ENCODE measurements at regions not wholly inside any gene's neighbourhood (a gene's known extent, or its start where the extent isn't known, plus 50 kb on each side); places are given as distances from the start of the nearest gene placed in this dataset.

DNA sequence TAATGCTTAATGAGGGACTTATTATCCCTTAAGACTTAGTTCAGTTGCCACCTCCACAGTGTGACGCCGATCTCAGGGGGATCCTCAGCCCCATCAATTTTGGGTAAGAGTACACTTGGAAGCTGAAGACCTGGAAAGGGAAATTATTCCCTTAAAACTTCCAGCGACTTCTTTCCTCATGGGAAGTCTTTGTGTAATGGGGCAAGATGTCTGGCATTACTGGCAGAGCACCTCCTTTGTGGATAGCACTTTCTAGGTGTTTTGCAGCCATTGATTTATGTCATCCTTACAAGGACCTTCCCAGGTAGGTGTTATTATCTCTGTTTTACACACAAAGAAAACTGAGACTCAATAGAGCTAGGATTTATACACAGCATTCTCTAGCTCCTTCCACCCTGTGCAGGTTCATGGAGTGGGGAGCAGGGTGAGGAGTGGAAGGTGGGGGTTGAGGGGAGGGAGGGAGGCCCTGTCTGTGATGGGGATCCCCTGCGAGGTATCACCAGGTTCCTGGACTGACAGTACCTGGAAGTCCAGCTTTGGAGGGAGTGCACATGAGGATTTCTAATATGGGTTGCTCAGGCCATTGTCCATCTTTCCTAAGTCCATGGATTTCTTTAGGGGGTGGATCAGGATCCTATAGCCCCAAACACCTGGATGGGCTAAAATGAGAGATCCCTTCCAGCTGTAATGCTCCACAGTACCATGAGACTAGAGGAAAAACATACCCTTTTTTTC is 79.4 kb downstream of the MYCN start:
- DNase-seq (ENCODE audit: low spot score), result no peak

DNA sequence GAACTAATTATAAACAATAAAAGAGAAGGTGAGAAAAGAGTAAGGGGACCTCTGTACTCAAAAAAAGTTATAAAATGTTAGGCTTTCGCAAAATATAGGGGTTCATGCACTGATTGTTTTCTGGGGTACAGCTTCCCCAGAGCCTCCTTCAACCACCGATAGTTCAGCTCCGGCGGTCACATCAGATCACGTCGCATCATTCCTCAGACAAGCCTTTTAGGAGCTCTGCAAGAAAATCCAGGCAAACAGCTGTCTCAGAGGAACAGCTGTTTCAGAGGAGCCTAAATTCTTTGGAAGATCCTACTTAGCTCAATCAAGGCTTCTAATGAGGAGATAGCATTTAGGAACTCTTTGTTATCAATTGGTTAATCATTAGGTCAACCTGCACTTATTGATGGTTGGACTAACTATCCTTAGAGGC is 78.7 kb downstream of the MYCN start:
- DNase-seq (ENCODE audit: low spot score), result no peak

- no peak for DNase-seq (ENCODE audit: low spot score)
Observed at GRCh38 chr2:16018277-16019059, 78.1 kb downstream of the MYCN start.

DNA sequence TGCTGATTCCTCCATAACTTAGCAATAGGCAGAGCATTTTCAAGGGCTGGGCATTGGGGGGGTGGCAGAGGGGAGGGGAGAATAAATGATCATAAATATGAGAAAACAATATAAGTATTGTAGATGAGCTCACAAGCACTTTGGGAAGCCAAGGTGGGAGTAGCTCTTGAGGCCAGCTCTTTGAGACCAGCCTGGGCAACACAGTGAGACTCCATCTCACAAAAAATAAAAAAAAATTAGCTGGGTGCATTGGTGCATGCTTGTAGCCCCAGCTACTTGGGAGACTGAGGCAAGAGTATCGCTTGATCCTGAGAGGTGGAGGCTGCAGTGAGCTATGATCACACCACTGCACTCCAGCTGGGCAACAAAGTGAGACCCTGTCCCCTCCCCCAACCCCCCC is 75.9 kb downstream of the MYCN start:
- no peak for DNase-seq (ENCODE audit: low spot score)

DNA sequence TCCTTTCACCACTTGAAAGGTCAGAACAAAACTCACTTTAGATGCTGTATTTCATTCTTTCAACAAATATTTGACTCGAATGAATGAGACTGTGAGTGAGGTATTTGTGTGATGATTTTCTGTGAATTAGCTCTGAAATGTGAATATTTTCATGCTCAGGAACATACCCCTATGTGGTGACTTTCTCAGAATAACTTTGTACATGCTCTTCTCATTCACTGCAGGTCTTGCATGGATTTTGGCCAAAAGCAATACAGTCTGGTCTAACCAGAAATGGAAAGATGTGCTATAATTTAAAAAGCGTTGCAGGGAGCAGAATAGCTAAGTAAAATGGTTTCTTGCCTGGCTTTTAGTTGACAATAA is 75.5 kb downstream of the MYCN start:
- no peak for DNase-seq (ENCODE audit: low spot score)

- no peak for DNase-seq (ENCODE audit: low spot score)
Observed at GRCh38 chr2:16015210-16015902, 75.0 kb downstream of the MYCN start.

GRCh38 chr2:16014802-16015201 is 74.5 kb downstream of the MYCN start:
- no peak for DNase-seq (ENCODE audit: low spot score)

- DNase-seq (ENCODE audit: low spot score), result no peak
Observed at GRCh38 chr2:16014041-16014787, 73.9 kb downstream of the MYCN start.

DNA sequence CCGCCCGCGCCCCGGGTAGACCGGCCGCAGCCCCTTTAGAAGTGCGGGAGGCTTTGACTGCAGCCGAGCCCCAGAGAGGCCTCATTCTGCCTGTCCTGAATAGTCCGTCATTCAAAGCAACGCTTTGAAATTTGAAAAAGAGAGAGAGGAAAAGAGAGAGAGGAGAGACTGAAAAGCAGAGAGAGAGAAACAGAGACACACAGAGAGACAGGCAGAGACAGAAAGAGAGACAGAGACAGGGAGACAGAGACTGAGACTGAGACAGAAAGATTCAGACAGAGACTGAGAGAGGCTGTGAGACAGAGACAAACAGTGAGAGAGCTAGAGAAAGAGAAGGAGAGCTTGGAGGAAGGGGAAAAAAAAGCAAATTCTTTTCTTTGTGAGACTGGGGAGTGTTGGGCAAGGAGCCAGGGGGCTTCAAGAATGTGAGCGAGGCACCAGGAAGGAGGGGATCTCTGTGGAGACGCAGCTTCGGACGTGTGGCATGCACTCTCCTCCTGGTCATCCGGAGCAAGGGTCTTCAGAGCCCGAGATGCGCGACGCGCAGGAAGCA is 73.1 kb downstream of the MYCN start:
- DNase-seq (ENCODE audit: low spot score), result no peak

- DNase-seq (ENCODE audit: low spot score), result no peak
Observed at GRCh38 chr2:16012626-16013358, 72.4 kb downstream of the MYCN start.

- DNase-seq (ENCODE audit: low spot score), result no peak
Observed at GRCh38 chr2:16012029-16012596, 71.8 kb downstream of the MYCN start.

GRCh38 chr2:16011621-16011960 is 71.2 kb downstream of the MYCN start:
- no peak for DNase-seq (ENCODE audit: low spot score)

DNA sequence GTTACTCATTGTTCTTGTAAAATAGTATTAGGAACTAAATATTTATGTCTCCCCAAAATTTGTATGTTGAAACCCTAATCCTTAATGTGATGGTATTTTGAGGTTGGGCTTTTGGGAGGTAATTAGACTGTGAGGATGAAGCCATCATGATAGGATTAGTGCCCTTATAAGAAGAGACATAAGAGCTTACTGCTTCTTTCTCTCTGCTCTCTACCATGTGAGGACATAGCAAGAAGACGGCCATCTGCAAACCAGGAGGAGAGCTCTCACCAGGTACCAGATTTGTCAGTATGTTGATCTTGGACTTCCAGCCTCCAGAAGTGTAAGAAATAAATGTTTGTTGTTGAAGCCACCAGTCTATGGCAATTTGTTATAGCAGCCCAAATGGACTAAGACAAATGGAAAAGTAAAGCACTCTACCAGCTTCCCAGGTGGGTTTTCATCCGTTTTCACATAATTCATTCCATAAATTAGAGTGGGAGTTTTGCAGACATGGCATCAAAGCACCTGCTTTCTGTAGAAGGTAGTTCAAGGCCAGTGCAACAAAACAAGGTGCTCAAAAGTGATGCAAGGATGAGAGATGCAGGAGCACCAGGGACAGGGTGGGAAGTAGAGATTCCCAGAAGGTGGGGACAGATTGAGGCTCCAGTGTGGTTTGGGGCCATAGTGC is 70.7 kb downstream of the MYCN start:
- DNase-seq (ENCODE audit: low spot score), result no peak

- DNase-seq (ENCODE audit: low spot score), result no peak
Observed at GRCh38 chr2:16010011-16010410, 69.7 kb downstream of the MYCN start.

DNA sequence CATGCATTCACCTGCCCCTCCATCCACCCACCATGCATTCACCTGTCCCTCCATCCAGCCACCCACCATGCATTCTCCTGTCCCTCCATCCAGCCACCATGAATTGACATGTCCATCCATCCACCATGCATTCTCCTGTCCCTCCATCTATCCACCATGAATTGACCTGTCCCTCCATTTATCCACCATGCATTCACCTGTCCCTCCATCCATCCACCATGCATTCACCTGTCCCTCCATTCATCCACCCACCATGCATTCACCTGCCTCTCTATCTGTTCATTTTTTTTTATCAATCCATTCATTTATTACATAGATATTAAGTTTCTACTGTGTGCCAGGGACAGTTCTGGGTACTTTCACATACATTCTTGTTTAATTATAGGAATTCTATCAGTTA is 69.2 kb downstream of the MYCN start:
- no peak for DNase-seq (ENCODE audit: low spot score)

- no peak for DNase-seq (ENCODE audit: low spot score)
Observed at GRCh38 chr2:16008856-16009255, 68.5 kb downstream of the MYCN start.

DNA sequence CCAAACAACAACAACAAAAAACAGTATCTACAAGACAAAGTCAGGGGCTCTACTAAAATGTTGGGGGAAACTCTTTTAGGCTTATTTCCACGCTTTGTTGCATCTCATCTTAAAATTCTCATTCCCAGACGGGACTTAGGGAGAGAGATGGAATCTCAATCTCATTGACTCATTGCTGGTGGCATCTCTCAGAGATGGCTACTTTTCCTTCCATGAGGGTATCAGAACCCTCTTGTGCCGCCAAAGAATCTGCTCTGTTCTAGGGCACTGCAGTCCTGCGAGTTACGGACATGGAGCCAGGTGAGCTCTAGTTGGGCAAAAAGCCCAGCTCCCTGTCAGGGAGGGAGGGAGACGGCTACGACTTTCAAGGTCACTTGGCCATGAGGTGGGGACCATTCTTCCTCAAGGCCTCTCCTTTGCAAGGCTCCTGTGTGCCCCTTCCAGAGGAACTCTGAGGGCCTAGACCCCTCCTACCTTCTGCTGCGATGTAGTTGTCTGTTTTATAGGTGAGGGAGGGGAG is 68.0 kb downstream of the MYCN start:
- DNase-seq (ENCODE audit: low spot score), result no peak

- no peak for DNase-seq (ENCODE audit: low spot score)
Observed at GRCh38 chr2:16007167-16007934, 67.0 kb downstream of the MYCN start.

DNA sequence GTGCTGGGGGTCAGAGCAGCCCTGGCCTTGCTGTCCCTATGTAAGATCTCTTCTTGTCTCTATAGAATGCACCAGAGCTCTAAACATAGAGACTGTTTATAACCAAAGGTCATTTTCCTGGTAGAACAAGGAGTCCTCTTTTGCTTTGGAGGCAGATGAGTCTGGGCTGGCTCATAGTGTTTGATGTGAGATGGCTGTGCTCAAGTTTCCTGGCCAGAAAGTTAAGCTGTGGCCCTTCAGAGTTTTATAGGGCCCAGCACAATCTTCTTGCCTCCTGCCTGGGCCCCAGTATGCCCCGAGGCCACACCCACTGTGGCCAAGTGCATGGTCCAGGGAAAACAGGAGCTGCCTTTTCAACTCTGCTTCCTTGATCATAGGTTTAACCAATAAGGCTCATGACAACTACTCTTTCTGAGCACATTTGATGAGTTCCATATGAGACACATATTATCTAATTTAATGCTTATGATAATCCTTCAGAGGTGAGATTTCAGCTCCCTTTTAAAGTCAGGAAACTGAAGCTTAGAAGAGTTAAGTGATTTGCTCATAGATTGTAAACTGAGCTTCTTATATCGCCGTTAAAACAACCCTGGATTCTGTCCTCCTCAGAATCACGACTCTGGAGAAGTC is 66.3 kb downstream of the MYCN start:
- DNase-seq (ENCODE audit: low spot score), result no peak

Measured in HuH-7 (cell line).